H1 (cell line): ENCODE measurements at regions not wholly inside any gene's neighbourhood (a gene's known extent, or its start where the extent isn't known, plus 50 kb on each side); places are given as distances from the start of the nearest gene placed in this dataset.

Source experiments
- RFX5 ChIP-seq: IDR thresholded peaks from 2 replicates; pipeline ENCODE4 v1.6.1; 2011; ENCODE audit warnings: low read depth, low read length, improper control_type of control experiment, borderline replicate concordance
- TF ChIP-seq, protein P1 (sequence below): IDR thresholded peaks from 2 replicates; pipeline ENCODE4 v1.6.1; 2012; ENCODE audit warnings: low read length, inconsistent platforms

DNA sequence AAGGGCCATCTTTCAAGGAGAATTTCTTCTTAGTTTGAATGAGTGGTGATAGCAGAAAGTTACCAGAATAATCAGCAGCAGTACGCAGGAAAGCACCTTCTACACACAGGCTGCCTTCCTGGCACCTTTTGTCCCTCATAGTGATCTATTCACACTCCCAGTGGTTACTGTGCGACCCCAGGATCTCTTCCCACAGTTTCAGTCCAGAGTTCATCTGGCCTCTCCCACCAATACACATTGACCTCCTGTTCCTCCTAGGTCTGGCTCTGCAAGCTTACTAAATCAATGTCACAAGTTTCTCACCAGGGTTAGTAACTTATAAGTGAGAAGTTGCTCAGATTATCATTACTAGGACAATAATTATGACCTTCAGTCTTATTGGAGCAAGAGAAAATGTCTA is 99.1 kb upstream of the PIK3R1 start (continued):
- no peak for TF ChIP-seq RFX5
- TF ChIP-seq, protein P1, sequence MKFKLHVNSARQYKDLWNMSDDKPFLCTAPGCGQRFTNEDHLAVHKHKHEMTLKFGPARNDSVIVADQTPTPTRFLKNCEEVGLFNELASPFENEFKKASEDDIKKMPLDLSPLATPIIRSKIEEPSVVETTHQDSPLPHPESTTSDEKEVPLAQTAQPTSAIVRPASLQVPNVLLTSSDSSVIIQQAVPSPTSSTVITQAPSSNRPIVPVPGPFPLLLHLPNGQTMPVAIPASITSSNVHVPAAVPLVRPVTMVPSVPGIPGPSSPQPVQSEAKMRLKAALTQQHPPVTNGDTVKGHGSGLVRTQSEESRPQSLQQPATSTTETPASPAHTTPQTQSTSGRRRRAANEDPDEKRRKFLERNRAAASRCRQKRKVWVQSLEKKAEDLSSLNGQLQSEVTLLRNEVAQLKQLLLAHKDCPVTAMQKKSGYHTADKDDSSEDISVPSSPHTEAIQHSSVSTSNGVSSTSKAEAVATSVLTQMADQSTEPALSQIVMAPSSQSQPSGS: no peak
- TF ChIP-seq, all 59 proteins: peak for 0
